OCI-LY3 (cell line): ENCODE measurements at regions not wholly inside any gene's neighbourhood (a gene's known extent, or its start where the extent isn't known, plus 50 kb on each side); places are given as distances from the start of the nearest gene placed in this dataset.

Experiments used
- EZH2phosphoT487 ChIP-seq: fragments of 200-600 bp; shearing (Covaris generic); IDR thresholded peaks from 2 replicates; pipeline ENCODE4 v1.6.1; 2018; ENCODE audit warnings: antibody characterized with exemption, mixed run types, low read depth
- TF ChIP-seq, protein P1 (sequence below): fragments of 200-600, 300-600 bp; sonication (generic); IDR thresholded peaks from 2 replicates; pipeline ENCODE4 v1.5.1; 2014; ENCODE audit warnings: antibody characterized with exemption, low read length, low read depth

DNA sequence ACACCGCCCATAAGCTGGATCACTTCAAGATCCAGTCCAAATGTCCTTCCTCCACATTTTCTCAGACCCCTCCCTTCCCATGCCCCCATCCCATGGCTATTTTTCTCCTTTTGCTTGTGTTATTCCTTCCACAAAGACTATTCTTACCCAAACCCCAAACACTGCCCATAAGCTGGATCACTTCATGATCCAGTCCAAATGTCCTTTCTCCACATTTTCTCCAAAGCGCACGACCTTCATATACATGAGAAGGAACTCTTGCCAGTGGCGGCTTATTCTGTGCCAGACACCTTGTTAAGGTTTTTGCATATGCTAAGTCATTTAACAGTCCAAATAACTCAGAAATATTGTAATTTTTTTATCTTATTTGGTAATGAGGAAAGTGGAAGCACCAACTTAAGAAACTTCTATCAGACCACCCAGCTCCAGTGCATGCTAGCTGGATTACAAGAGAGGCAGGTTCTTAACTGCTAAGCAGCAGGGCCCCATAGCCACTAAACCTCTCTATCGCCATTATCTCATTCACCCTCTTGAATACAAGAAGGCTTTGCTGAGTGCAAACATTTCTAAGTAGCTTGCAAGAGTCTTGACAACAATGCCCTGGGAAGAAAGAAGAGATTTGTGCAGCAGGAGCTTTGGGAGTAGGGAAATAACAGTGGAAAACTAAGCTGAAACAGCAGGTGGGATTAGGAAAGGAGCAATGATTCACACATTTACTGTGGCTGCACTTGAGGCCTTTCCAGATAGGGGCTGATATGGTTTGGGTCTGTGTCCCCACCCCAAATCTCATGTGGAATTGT, 428.2 kb upstream of the MAF start:
- TF ChIP-seq, protein P1, sequence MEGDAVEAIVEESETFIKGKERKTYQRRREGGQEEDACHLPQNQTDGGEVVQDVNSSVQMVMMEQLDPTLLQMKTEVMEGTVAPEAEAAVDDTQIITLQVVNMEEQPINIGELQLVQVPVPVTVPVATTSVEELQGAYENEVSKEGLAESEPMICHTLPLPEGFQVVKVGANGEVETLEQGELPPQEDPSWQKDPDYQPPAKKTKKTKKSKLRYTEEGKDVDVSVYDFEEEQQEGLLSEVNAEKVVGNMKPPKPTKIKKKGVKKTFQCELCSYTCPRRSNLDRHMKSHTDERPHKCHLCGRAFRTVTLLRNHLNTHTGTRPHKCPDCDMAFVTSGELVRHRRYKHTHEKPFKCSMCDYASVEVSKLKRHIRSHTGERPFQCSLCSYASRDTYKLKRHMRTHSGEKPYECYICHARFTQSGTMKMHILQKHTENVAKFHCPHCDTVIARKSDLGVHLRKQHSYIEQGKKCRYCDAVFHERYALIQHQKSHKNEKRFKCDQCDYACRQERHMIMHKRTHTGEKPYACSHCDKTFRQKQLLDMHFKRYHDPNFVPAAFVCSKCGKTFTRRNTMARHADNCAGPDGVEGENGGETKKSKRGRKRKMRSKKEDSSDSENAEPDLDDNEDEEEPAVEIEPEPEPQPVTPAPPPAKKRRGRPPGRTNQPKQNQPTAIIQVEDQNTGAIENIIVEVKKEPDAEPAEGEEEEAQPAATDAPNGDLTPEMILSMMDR: no peak
- no peak for TF ChIP-seq EZH2phosphoT487
